Endothelial cell (in vitro differentiated cells): ENCODE measurements at regions not wholly inside any gene's neighbourhood (a gene's known extent, or its start where the extent isn't known, plus 50 kb on each side); places are given as distances from the start of the nearest gene placed in this dataset.

ENCODE experiments used
- DNase-seq: peaks from one replicate; pipeline ENCODE4 v3.0.0; 2021; ENCODE audit warnings: low spot score
- H3K27ac Mint-ChIP-seq: one replicate; pipeline ENCODE4 v1.8.0; 2021; ENCODE audit warnings: mixed read lengths, inconsistent platforms; ENCODE audit not compliant: unreplicated experiment
- H3K27me3 Mint-ChIP-seq: one replicate; pipeline ENCODE4 v1.8.0; 2021; ENCODE audit warnings: mild to moderate bottlenecking, moderate library complexity, mixed read lengths, inconsistent platforms; ENCODE audit not compliant: unreplicated experiment
- H3K36me3 Mint-ChIP-seq: one replicate; pipeline ENCODE4 v1.8.0; 2021; ENCODE audit warnings: mild to moderate bottlenecking, low read depth, mixed read lengths, inconsistent platforms; ENCODE audit not compliant: unreplicated experiment
- H3K4me1 Mint-ChIP-seq: one replicate; pipeline ENCODE4 v1.8.0; 2021; ENCODE audit warnings: mild to moderate bottlenecking, mixed read lengths, inconsistent platforms; ENCODE audit not compliant: unreplicated experiment
- H3K4me3 Mint-ChIP-seq: one replicate; pipeline ENCODE4 v1.8.0; 2021; ENCODE audit warnings: mild to moderate bottlenecking, mixed read lengths, inconsistent platforms; ENCODE audit not compliant: unreplicated experiment
- H3K9me3 Mint-ChIP-seq: one replicate; pipeline ENCODE4 v1.8.0; 2021; ENCODE audit warnings: mixed read lengths, inconsistent platforms; ENCODE audit not compliant: unreplicated experiment
- CTCF ChIP-seq: fragments of 200-600 bp; sonication (generic); IDR thresholded peaks from one replicate; pipeline ENCODE4 v1.5.0; 2021; ENCODE audit warnings: antibody characterized with exemption; ENCODE audit not compliant: unreplicated experiment

- Mint-ChIP-seq H3K27ac (no peak overlapping the region), H3K9me3 (no peaks in the 10 kb centered on the region), H3K36me3 (no peaks in the 10 kb centered on the region), H3K27me3 (no peaks in the 10 kb centered on the region), H3K4me3 (no peak overlapping the region), H3K4me1 (peaks cover 3% of the 10 kb centered on the region)
- no peak for TF ChIP-seq CTCF
- no peak for DNase-seq
Observed at GRCh38 chr17:71035226-71035625, 865.9 kb downstream of the KCNJ2 start.

- peaks cover 3% of the 10 kb centered on the region for H3K4me1 Mint-ChIP-seq
- no peak for TF ChIP-seq CTCF
- H3K27me3 Mint-ChIP-seq, result no peaks in the 10 kb centered on the region
- H3K27ac Mint-ChIP-seq, result no peak overlapping the region
- no peaks in the 10 kb centered on the region for H3K36me3 Mint-ChIP-seq
- H3K4me3 Mint-ChIP-seq, result no peak overlapping the region
- no peak for DNase-seq
- H3K9me3 Mint-ChIP-seq, result no peaks in the 10 kb centered on the region
Observed at GRCh38 chr17:71037386-71037785, 868.1 kb downstream of the KCNJ2 start.

- no peaks in the 10 kb centered on the region for H3K4me1 Mint-ChIP-seq
- no peak for TF ChIP-seq CTCF
- no peak overlapping the region for H3K27ac Mint-ChIP-seq
- H3K9me3 Mint-ChIP-seq, result no peaks in the 10 kb centered on the region
- DNase-seq, result no peak
- no peaks in the 10 kb centered on the region for H3K27me3 Mint-ChIP-seq
- H3K36me3 Mint-ChIP-seq, result no peaks in the 10 kb centered on the region
- no peak overlapping the region for H3K4me3 Mint-ChIP-seq
Observed at GRCh38 chr17:71039391-71039790, 870.1 kb downstream of the KCNJ2 start.

- H3K4me1 Mint-ChIP-seq, result no peaks in the 10 kb centered on the region
- no peak overlapping the region for H3K4me3 Mint-ChIP-seq
- no peak for TF ChIP-seq CTCF
- H3K27me3 Mint-ChIP-seq, result no peaks in the 10 kb centered on the region
- no peak for DNase-seq
- no peak overlapping the region for H3K27ac Mint-ChIP-seq
- no peaks in the 10 kb centered on the region for H3K9me3 Mint-ChIP-seq
- H3K36me3 Mint-ChIP-seq, result no peaks in the 10 kb centered on the region
Observed at GRCh38 chr17:71052971-71053370, 883.6 kb downstream of the KCNJ2 start.

- Mint-ChIP-seq H3K36me3 (no peaks in the 10 kb centered on the region), H3K4me1 (no peaks in the 10 kb centered on the region), H3K27ac (no peak overlapping the region), H3K9me3 (no peaks in the 10 kb centered on the region), H3K4me3 (no peak overlapping the region), H3K27me3 (no peaks in the 10 kb centered on the region)
- TF ChIP-seq CTCF, result no peak
- no peak for DNase-seq
Observed at GRCh38 chr17:71055128-71055527, 885.8 kb downstream of the KCNJ2 start.
